Kidney epithelial cell (primary cell): ENCODE measurements at regions not wholly inside any gene's neighbourhood (a gene's known extent, or its start where the extent isn't known, plus 50 kb on each side); places are given as distances from the start of the nearest gene placed in this dataset.

Source experiments
- DNase-seq: peaks from one replicate; pipeline ENCODE4 v3.0.0-alpha.2; 2010; ENCODE audit warnings: low read depth
- H3K27me3 ChIP-seq: 2 replicates; pipeline ENCODE4 v1.6.0; 2011; ENCODE audit warnings: low read length; ENCODE audit not compliant: control insufficient read depth, insufficient read depth
- H3K36me3 ChIP-seq: 2 replicates; pipeline ENCODE4 v1.5.1; 2011; ENCODE audit warnings: low read length; ENCODE audit not compliant: control insufficient read depth, insufficient read depth
- H3K4me3 ChIP-seq: 2 replicates; pipeline ENCODE4 v1.5.1; 2011; ENCODE audit warnings: low read depth, mild to moderate bottlenecking, control low read depth, low read length
- TF ChIP-seq, protein P1 (sequence below): IDR thresholded peaks from 2 replicates; pipeline ENCODE4 v1.5.1; 2011; ENCODE audit warnings: mild to moderate bottlenecking, moderate library complexity, low read length, control low read depth, inconsistent platforms; ENCODE audit not compliant: insufficient read depth, poor library complexity, severe bottlenecking

DNA sequence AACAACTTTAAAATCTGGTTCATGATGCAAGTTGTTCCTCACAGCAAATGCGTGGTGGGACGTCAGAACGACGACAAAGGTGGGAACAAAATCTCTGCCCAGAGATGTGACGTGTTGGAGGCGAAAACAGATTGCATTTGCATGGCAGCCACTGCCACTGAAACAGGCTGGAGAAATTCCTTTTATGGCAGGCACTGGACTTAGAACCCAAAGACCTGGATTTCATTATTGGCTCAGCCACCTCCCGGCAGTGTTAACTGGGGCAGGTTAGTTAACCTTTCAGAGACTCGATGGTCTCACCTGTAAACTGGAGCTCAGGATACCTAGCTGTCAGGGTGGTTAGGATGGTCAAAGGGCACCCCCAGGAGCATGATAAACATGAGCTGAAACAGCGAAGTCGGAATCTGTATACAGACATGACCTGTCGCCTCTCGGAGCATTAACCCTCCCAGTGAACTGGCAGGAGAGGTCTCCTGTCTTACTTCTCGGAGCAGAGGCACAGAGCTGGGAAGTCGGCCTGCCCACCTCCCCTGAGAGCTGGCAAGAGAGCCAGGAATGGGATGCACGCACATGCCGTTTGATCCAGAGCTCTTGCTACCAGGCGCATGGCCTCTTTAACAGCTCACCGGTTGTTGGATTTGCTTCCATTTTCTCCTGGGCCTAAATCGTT is 59.2 kb upstream of the TARBP1 start:
- no peak for DNase-seq
- Histone ChIP-seq H3K27me3 (no peaks in the 10 kb centered on the region), H3K4me3 (no peak overlapping the region), H3K36me3 (no peaks in the 10 kb centered on the region)
- TF ChIP-seq, protein P1, sequence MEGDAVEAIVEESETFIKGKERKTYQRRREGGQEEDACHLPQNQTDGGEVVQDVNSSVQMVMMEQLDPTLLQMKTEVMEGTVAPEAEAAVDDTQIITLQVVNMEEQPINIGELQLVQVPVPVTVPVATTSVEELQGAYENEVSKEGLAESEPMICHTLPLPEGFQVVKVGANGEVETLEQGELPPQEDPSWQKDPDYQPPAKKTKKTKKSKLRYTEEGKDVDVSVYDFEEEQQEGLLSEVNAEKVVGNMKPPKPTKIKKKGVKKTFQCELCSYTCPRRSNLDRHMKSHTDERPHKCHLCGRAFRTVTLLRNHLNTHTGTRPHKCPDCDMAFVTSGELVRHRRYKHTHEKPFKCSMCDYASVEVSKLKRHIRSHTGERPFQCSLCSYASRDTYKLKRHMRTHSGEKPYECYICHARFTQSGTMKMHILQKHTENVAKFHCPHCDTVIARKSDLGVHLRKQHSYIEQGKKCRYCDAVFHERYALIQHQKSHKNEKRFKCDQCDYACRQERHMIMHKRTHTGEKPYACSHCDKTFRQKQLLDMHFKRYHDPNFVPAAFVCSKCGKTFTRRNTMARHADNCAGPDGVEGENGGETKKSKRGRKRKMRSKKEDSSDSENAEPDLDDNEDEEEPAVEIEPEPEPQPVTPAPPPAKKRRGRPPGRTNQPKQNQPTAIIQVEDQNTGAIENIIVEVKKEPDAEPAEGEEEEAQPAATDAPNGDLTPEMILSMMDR: no peak

DNA sequence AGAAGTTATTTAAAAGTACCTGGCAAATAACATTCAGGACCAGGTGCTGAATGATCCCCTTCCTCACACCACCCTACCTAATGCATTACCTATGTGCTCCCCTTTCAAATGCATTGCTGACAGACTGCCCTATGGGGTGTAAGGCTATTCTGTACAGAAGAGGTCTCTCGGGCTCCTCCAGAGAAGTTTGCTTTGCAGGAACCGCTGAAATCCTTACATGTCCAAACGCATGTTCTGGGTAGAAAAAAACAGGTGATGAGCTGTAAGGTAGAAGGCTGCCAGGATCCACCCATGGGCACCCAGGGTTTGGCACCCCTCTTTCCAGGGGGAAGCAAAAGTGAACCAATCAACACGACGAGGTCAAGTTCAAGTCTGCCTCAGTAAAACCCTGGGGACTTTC is 58.3 kb upstream of the TARBP1 start:
- DNase-seq: no peak
- no peak overlapping the region for H3K4me3 ChIP-seq
- TF ChIP-seq, protein P1: no peak
- H3K36me3 ChIP-seq: no peaks in the 10 kb centered on the region
- no peaks in the 10 kb centered on the region for H3K27me3 ChIP-seq

DNA sequence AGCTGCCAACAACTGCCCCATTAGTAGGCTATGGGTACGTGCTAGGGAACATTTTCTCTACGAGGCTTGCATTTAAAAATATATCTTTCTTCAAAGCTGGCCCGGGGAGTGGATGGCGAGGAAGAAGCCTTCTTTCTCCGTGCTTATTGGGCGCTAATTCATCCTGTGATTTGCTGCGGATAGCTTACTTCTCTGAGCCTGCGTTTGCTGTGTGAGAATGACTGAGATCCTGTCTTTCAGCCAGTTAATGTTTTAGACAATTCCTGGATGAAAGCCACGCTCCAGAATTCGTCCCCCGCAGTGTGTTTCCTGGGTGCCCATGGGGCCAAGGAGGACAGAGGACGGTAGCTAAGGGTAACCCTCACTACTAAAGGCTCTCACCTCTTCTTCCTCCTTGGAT is 57.8 kb upstream of the TARBP1 start:
- Histone ChIP-seq H3K27me3 (no peaks in the 10 kb centered on the region), H3K36me3 (no peaks in the 10 kb centered on the region), H3K4me3 (no peak overlapping the region)
- no peak for DNase-seq
- TF ChIP-seq, protein P1: no peak

- no peak for DNase-seq
- Histone ChIP-seq H3K36me3 (no peaks in the 10 kb centered on the region), H3K4me3 (no peak overlapping the region), H3K27me3 (no peaks in the 10 kb centered on the region)
- TF ChIP-seq, protein P1: no peak
Measured at GRCh38 chr1:234535763-234536515, 57.0 kb upstream of the TARBP1 start.

DNA sequence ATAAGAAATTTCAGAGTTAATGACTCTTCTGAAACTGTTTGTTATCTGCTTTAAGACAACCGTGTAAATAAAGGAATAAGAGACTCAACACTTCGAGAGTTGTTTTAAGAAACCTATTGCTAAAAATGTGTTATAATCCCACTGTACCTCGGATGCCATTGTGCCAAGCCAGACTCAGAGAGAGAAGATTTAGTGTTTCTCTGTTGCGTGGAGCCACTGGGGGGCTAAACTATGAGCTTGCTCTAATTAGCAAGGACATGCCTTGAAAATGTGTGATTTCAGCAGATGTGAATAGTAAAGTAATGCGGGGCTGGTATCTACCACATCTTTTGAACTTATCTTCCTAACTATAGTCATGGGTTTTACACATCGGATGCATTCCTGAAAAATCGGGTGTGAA is 56.2 kb upstream of the TARBP1 start:
- Histone ChIP-seq H3K4me3 (no peak overlapping the region), H3K27me3 (no peaks in the 10 kb centered on the region), H3K36me3 (no peaks in the 10 kb centered on the region)
- DNase-seq: no peak
- TF ChIP-seq, protein P1: no peak
